Prostate gland (tissue), 2 donors: ENCODE measurements at regions not wholly inside any gene's neighbourhood (a gene's known extent, or its start where the extent isn't known, plus 50 kb on each side); places are given as distances from the start of the nearest gene placed in this dataset.

Experiments used
- CTCF ChIP-seq, 4 experiments: fragments of 200-600 bp in 2 of 4; fragments of 450-650 bp in 2 of 4; sonication (generic) in 2 of 4; IDR thresholded peaks; 1 replicate in 3 of 4; 2 replicates in 1 of 4; pipeline ENCODE4 v1.5.1; 2016 to 2019; ENCODE audit warnings: antibody characterized with exemption in 4 of 4, mild to moderate bottlenecking in 2 of 4, moderate library complexity in 2 of 4
- POLR2A ChIP-seq: fragments of 450-650 bp; IDR thresholded peaks from one replicate; pipeline ENCODE4 v1.6.1; 2016; ENCODE audit warnings: antibody characterized with exemption, mild to moderate bottlenecking

GRCh38 chr19:28003543-28003942 is 1209.4 kb downstream of the UQCRFS1 start:
- TF ChIP-seq POLR2A (no peak), CTCF (IDR thresholded peaks at IDR 0.05) (no peak)
